Amniotic epithelial cell (primary cell): ENCODE measurements at regions not wholly inside any gene's neighbourhood (a gene's known extent, or its start where the extent isn't known, plus 50 kb on each side); places are given as distances from the start of the nearest gene placed in this dataset.
A peak's percentile ranks its signal among the peaks of the same experiment; 100 is the strongest.

Experiments
- DNase-seq: peaks from one replicate; pipeline ENCODE4 v3.0.0-alpha.2; 2010; ENCODE audit warnings: low read depth

GRCh38 chr21:28750565-28750964 is 242.1 kb downstream of the LTN1 start:
- no peak for DNase-seq

DNA sequence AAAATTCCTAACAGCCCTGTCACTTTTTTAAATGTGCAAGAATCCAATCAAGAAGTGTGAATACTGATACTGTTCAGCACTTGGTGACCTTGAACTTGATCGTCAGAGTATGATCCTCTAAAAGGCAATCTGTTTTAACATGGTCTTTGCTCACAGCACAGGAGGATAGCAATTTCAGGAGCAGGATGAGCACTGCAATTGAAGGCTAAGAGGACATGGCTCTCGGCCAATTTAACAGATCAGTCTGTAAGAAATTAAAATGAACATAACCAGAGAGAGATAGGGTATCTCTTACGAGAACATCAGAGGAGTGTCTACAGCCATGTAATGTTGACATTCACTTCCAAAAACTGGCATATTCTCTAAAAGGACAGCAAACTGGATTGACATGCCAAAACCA is 243.1 kb downstream of the LTN1 start:
- no peak for DNase-seq

- DNase-seq, result no peak
Observed at GRCh38 chr21:28747464-28747863, 245.2 kb downstream of the LTN1 start.

DNA sequence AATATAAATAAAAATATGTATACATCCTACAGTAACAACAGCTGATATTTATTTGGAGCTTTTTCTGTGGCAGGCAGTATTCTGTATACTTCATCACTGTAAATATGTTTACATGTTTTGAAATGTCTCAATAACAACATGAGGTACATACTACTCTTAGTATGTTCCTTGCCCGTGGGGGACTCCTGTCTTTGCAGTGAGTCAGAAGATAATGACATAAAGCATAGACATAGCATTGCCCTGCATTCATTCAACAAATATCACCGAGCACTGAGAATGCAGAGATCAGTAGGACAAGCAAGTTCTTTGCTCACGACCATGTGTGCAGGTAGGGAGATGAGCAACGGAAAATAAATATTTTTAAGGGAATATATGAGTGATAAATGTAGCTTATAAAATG is 246.5 kb downstream of the LTN1 start:
- no peak for DNase-seq

GRCh38 chr21:28745131-28746016 is 247.3 kb downstream of the LTN1 start:
- peak; percentile 89 for DNase-seq

DNA sequence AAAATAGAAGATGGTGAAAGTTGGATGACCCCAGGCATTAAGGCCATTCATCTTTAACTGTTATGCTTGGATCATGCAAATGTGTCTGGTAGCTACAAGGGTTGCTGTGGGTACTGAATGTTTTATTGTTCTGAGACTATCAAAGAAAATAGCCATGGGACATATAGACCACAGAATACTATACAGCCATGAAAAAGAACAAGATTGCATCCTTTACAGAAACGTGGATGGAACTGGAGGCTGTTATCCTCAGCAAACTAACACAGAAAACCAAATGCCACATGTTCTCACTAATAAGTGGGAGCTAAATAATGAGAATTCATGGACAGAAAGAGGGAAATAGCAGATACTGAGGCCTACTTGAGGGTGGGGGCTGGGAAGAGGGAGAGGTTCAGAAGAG is 249.0 kb downstream of the LTN1 start:
- DNase-seq, result no peak

- peak; percentile 45 for DNase-seq
Observed at GRCh38 chr21:28742527-28742926, 250.2 kb downstream of the LTN1 start.

GRCh38 chr21:28740125-28740524 is 252.6 kb downstream of the LTN1 start:
- DNase-seq, result no peak

DNA sequence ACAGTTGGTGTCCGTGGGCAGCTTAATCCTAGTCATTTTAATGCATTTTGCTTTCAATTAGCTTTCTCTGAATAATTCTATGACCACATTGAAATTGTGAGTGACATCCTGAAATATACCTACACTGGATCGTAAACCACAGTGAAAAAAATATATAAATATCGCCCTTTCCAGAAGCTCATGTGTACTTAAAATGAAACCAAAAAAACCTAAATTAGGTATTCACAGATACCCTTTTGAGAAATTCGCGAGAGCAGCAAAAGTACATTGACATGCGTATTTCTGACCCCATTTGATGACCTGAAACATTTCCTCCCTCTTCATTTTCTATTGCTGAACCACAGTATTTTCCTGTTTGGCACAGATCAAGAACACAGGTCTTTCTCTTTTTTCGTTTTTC is 253.8 kb downstream of the LTN1 start:
- no peak for DNase-seq

- DNase-seq, result no peak
Observed at GRCh38 chr21:28738420-28738704, 254.3 kb downstream of the LTN1 start.

GRCh38 chr21:28737674-28738419 is 254.8 kb downstream of the LTN1 start:
- DNase-seq, result peak; percentile 50

GRCh38 chr21:28734522-28735175 is 258.0 kb downstream of the LTN1 start:
- DNase-seq, result no peak

- no peak for DNase-seq
Observed at GRCh38 chr21:28731700-28732321, 260.9 kb downstream of the LTN1 start.

GRCh38 chr21:28729887-28730286 is 262.8 kb downstream of the LTN1 start:
- DNase-seq, result no peak

DNA sequence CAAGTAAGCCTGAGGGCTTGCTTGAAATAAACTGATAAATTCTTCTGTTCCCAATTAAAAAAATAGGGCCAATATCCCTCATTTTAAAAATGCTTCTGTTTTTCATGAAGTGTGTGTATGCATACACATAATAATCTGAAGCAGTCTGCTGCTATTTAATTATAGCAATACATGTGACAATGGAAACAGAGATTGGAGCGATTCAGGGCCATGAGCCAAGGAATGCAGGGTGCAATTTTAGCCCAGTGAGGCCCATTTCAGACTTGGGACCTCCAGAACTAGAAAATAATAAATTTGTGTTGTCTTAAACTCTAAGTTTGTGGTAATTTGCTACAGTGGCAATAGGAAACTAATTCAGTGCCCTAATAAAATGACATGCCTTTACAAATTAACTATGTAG is 264.9 kb downstream of the LTN1 start:
- DNase-seq, result no peak

GRCh38 chr21:28725396-28725795 is 267.3 kb downstream of the LTN1 start:
- peak; percentile 51 for DNase-seq

DNA sequence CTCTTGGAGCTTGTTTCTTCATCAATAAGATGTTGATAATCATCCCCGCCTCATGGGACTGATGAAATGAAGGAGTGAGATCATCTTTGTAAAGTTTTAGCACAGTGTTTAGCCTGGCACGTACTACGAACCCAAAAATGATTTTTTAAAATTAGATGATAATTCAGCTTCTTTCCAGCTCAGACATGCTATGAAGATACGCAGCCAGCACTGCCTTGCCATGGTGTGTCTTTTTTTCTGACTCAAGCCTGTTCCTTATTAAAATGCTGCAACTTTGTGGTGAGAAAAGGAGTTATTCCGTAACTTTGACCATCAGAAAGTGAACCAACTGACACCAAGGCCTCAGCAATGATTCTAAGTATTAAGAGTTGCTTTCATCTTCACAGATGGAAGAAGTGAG is 269.0 kb downstream of the LTN1 start:
- DNase-seq, result no peak

DNA sequence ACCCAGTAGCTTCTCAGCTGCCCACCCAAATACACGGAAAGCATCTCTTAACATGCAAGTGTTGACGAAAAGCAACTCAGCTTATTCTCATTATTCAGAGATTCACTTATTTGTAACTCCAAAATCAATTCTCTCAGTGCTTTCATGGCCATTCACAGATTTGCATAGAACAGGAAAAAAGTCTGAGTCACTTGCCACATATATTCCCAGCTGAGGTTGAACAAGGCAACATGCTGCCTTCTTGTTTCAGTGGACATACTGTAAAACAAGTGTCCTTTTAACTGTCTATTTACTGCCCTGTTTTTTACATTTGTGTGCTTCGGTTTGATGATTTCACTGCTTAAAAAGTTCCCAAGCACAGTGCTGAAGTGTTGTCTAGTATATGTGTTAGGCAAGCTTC is 273.0 kb downstream of the LTN1 start:
- no peak for DNase-seq

GRCh38 chr21:28714777-28715464 is 277.8 kb downstream of the LTN1 start:
- peak; percentile 76 for DNase-seq

DNA sequence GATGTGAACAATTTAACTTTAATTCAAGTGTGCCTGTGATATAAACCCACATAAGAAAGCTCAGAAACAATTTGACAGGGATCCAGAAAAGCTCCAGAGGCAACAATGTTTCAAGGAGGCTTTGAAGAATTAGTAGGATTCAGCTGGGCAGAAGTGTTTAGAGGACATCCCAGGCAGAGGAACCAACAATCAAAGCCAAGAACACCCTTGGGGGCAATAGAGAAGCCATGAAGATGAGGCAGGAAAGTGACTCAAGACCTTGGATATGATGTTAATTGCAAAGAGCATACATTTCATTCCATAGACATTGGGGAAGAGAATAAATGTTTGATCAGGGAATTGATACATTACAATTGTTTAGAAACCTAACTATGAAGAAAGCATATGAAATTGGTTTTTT is 280.3 kb downstream of the LTN1 start:
- no peak for DNase-seq

DNA sequence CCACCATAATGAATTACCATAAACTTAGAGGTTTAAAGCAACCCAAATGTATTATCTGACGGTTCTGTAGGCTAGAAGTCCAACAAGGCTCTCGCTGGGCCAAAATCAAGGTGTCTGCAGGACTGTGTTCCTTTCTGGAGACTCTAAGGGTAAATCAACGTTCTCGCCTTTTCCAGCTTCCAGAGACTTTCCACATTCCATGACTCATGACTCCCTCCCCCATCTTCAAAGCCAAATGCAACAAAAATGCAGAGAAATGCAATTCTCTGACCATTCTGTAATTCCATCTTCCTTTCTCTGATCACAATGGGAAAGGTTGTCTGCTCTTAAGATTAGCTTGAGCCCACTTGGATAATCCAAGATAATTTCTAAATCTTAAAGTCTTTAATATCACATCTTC is 287.1 kb downstream of the LTN1 start:
- DNase-seq, result peak; percentile 58

DNA sequence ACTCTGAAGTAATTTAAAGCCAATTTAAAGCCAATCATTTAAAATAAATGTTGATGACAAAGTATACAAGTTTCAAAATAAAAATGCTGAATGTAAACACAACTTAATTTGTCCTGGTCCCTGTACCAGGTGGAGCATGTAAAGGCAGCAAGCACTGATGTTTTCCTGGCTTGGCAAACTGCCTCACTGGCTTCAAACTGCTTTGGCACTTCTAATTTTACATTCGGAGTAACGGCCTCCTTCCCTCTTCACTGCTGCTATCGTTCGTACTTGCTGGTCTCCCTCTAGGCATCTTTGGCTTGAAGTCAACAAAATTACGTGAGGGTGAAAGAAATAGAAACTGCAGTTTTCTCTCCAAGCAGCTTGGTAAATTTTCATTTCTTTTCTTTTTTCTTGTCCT is 287.9 kb downstream of the LTN1 start:
- DNase-seq, result no peak
